SK-N-SH treated with all-trans-retinoic acid at 6 μM for 48 hours (cell line): ENCODE measurements at regions not wholly inside any gene's neighbourhood (a gene's known extent, or its start where the extent isn't known, plus 50 kb on each side); places are given as distances from the start of the nearest gene placed in this dataset.
A peak's percentile ranks its signal among the peaks of the same experiment; 100 is the strongest.

Experiments used
- ATAC-seq: fragments of 200-7000 bp; cut with Tn5 transposase; 3 replicates; pipeline ENCODE4 v1.9.1; 2020; ENCODE audit warnings: mild to moderate bottlenecking, moderate library complexity
- ARNTL ChIP-seq: fragments of 450-650 bp; formaldehyde crosslinking; IDR thresholded peaks from 2 replicates; pipeline ENCODE4 v1.5.0; 2020; ENCODE audit warnings: low read depth, mild to moderate bottlenecking, moderate library complexity, borderline replicate concordance
- BACH2 ChIP-seq: fragments of 250-450 bp; sonication (Bioruptor Pico); IDR thresholded peaks from 2 replicates; pipeline ENCODE4 v1.9.0; 2021; ENCODE audit warnings: mild to moderate bottlenecking, borderline replicate concordance
- CREB5 ChIP-seq: fragments of 250-450 bp; sonication (Bioruptor Pico); IDR thresholded peaks from 2 replicates; pipeline ENCODE4 v1.5.1; 2020; ENCODE audit warnings: low read depth, mild to moderate bottlenecking, moderate library complexity
- CSDC2 ChIP-seq: fragments of 250-450 bp; sonication (Bioruptor Pico); IDR thresholded peaks from 2 replicates; pipeline ENCODE4 v1.5.0; 2020; ENCODE audit warnings: mild to moderate bottlenecking, moderate library complexity
- CSRNP3 ChIP-seq: fragments of 250-450 bp; sonication (Bioruptor Pico); IDR thresholded peaks from 2 replicates; pipeline ENCODE4 v1.5.1; 2021; ENCODE audit warnings: mild to moderate bottlenecking, moderate library complexity
- ESRRG ChIP-seq: fragments of 250-450 bp; sonication (Bioruptor Pico); IDR thresholded peaks from 2 replicates; pipeline ENCODE4 v1.6.1; 2021; ENCODE audit warnings: mild to moderate bottlenecking
- GLIS3 ChIP-seq: fragments of 250-450 bp; sonication (Bioruptor Pico); IDR thresholded peaks from 2 replicates; pipeline ENCODE4 v1.5.0; 2020; ENCODE audit warnings: mild to moderate bottlenecking, moderate library complexity
- ISL1 ChIP-seq: fragments of 250-450 bp; sonication (Bioruptor Pico); IDR thresholded peaks from 2 replicates; pipeline ENCODE4 v2.1.2; 2022; ENCODE audit warnings: mild to moderate bottlenecking, moderate library complexity
- OSR1 ChIP-seq: fragments of 250-450 bp; sonication (Bioruptor Pico); IDR thresholded peaks from 2 replicates; pipeline ENCODE4 v1.8.0; 2022; ENCODE audit warnings: moderate library complexity, mild to moderate bottlenecking, inconsistent platforms
- POU6F1 ChIP-seq: fragments of 250-450 bp; sonication (Bioruptor Pico); IDR thresholded peaks from 2 replicates; pipeline ENCODE4 v1.8.0; 2021; ENCODE audit warnings: low read depth, mild to moderate bottlenecking, moderate library complexity, borderline replicate concordance
- PPARA ChIP-seq: fragments of 250-450 bp; sonication (Bioruptor Pico); IDR thresholded peaks from 2 replicates; pipeline ENCODE4 v1.5.0; 2020; ENCODE audit warnings: mild to moderate bottlenecking, borderline replicate concordance
- RARB ChIP-seq: fragments of 250-450 bp; sonication (Bioruptor Pico); IDR thresholded peaks from 2 replicates; pipeline ENCODE4 v1.8.0; 2021; ENCODE audit warnings: mild to moderate bottlenecking, moderate library complexity
- TCF4 ChIP-seq: fragments of 250-450 bp; sonication (Bioruptor Pico); IDR thresholded peaks from 2 replicates; pipeline ENCODE4 v1.8.0; 2021; ENCODE audit warnings: mild to moderate bottlenecking, moderate library complexity, borderline replicate concordance
- TOX ChIP-seq: fragments of 250-450 bp; sonication (Bioruptor Pico); IDR thresholded peaks from 2 replicates; pipeline ENCODE4 v1.8.0; 2021; ENCODE audit warnings: mild to moderate bottlenecking, moderate library complexity, borderline replicate concordance
- TSHZ2 ChIP-seq: fragments of 250-450 bp; sonication (Bioruptor Pico); IDR thresholded peaks from 2 replicates; pipeline ENCODE4 v1.5.0; 2020; ENCODE audit warnings: mild to moderate bottlenecking, moderate library complexity
- ZC3H10 ChIP-seq: fragments of 250-450 bp; sonication (Bioruptor Pico); IDR thresholded peaks from 2 replicates; pipeline ENCODE4 v1.5.1; 2021; ENCODE audit warnings: mild to moderate bottlenecking, moderate library complexity
- ZFP3 ChIP-seq: fragments of 250-450 bp; sonication (Bioruptor Pico); IDR thresholded peaks from 2 replicates; pipeline ENCODE4 v1.5.0; 2020; ENCODE audit warnings: mild to moderate bottlenecking, moderate library complexity
- ZFP30 ChIP-seq: fragments of 450-650 bp; formaldehyde crosslinking; IDR thresholded peaks from 2 replicates; pipeline ENCODE4 v1.5.0; 2022; ENCODE audit warnings: mild to moderate bottlenecking, moderate library complexity
- ZNF565 ChIP-seq: fragments of 450-650 bp; formaldehyde crosslinking; conservative IDR thresholded peaks from 2 replicates; pipeline ENCODE4 v1.5.0; 2020; ENCODE audit warnings: low read depth, mild to moderate bottlenecking, moderate library complexity
- ZNF70 ChIP-seq: fragments of 450-650 bp; formaldehyde crosslinking; IDR thresholded peaks from 2 replicates; pipeline ENCODE4 v1.5.0; 2020; ENCODE audit warnings: mild to moderate bottlenecking, moderate library complexity
- ZNF8 ChIP-seq: fragments of 450-650 bp; formaldehyde crosslinking; IDR thresholded peaks from 2 replicates; pipeline ENCODE4 v1.5.0; 2020; ENCODE audit warnings: mild to moderate bottlenecking, moderate library complexity

GRCh38 chr2:216294305-216294704, 78.0 kb downstream of the MARCHF4 start:
- ATAC-seq: no peak
- TF ChIP-seq ZNF565 (CRISPR knock-in tag): no peak
- TF ChIP-seq ZFP3: no peak
- no peak for TF ChIP-seq TCF4 (CRISPR knock-in tag)
- TF ChIP-seq ZNF70: no peak
- no peak for TF ChIP-seq PPARA (CRISPR knock-in tag)
- no peak for TF ChIP-seq RARB (CRISPR knock-in tag)
- no peak for TF ChIP-seq CREB5 (CRISPR knock-in tag)

- TF ChIP-seq ZNF565 (CRISPR knock-in tag): no peak
- no peak for TF ChIP-seq ARNTL (CRISPR knock-in tag)
- TF ChIP-seq TOX (CRISPR knock-in tag): no peak
- no peak for ATAC-seq
These were observed 78.4 kb downstream of the MARCHF4 start for GRCh38 chr2:216293883-216294282.

- TF ChIP-seq ZC3H10 (CRISPR knock-in tag) (no peak), TSHZ2 (CRISPR knock-in tag) (peak; percentile 51; the same call in 1 of the 2 replicates), RARB (CRISPR knock-in tag) (no peak)
- no peak for ATAC-seq
These were observed 79.4 kb downstream of the MARCHF4 start for GRCh38 chr2:216292886-216293301.

- no peak for ATAC-seq
- TF ChIP-seq CSDC2 (CRISPR knock-in tag): no peak
- TF ChIP-seq GLIS3 (CRISPR knock-in tag): no peak
- TF ChIP-seq BACH2 (CRISPR knock-in tag): no peak
- TF ChIP-seq CSRNP3 (CRISPR knock-in tag): no peak
- no peak for TF ChIP-seq CREB5 (CRISPR knock-in tag)
- TF ChIP-seq ISL1 (CRISPR knock-in tag): no peak
- no peak for TF ChIP-seq PPARA (CRISPR knock-in tag)
- TF ChIP-seq ZFP30 (CRISPR knock-in tag): no peak
- no peak for TF ChIP-seq ZFP3
- no peak for TF ChIP-seq TOX (CRISPR knock-in tag)
- TF ChIP-seq RARB (CRISPR knock-in tag): no peak
- TF ChIP-seq OSR1: no peak
These were observed 79.8 kb downstream of the MARCHF4 start for GRCh38 chr2:216292475-216292874.

GRCh38 chr2:216289470-216289869, 82.8 kb downstream of the MARCHF4 start:
- no peak for ATAC-seq
- TF ChIP-seq ZFP30 (CRISPR knock-in tag): no peak
- TF ChIP-seq CSDC2 (CRISPR knock-in tag): no peak
- no peak for TF ChIP-seq ZNF70
- TF ChIP-seq ZFP3: no peak
- no peak for TF ChIP-seq TSHZ2 (CRISPR knock-in tag)
- no peak for TF ChIP-seq ISL1 (CRISPR knock-in tag)
- TF ChIP-seq ESRRG (CRISPR knock-in tag): no peak
- TF ChIP-seq ZNF8 (CRISPR knock-in tag): no peak
- no peak for TF ChIP-seq ZNF565 (CRISPR knock-in tag)
- no peak for TF ChIP-seq RARB (CRISPR knock-in tag)
- no peak for TF ChIP-seq OSR1
- TF ChIP-seq CREB5 (CRISPR knock-in tag): no peak
- TF ChIP-seq POU6F1 (CRISPR knock-in tag): no peak
